CD4-positive, alpha-beta T cell (primary cell): ENCODE measurements at regions not wholly inside any gene's neighbourhood (a gene's known extent, or its start where the extent isn't known, plus 50 kb on each side); places are given as distances from the start of the nearest gene placed in this dataset.

Experiments
- ATAC-seq: fragments of 200-7000 bp; cut with Tn5 transposase; one replicate; pipeline ENCODE4 v1.10.0; 2022; ENCODE audit warnings: mild to moderate bottlenecking; ENCODE audit not compliant: poor library complexity
- CTCF ChIA-PET: fragments of 350-600 bp; sonication (Branson Sonifier 250); formaldehyde crosslinking; loops from one replicate; lab custom pipeline; 2021; ENCODE audit warnings: antibody characterized with exemption, inconsistent platforms; lab: Charles Lee
- POLR2A ChIA-PET: fragments of 350-600 bp; sonication (Branson Sonifier 250); formaldehyde crosslinking; loops from one replicate; lab custom pipeline; 2021; ENCODE audit warnings: antibody characterized with exemption, inconsistent platforms; lab: Charles Lee
- DNase-seq, 14 experiments: peaks; one replicate each; pipeline ENCODE4 v3.0.0-alpha.2; 2013 to 2020; ENCODE audit warnings: mixed read lengths in 2 of 14
- H3K27ac ChIP-seq, 2 donors: one replicate each; pipeline versions ENCODE4 v1.5.1 to v1.7.0; 2013; ENCODE audit warnings: low read length in 2 of 2, low read depth in 1 of 2, mild to moderate bottlenecking in 1 of 2
- H3K27me3 ChIP-seq, 2 experiments: 1 replicate in 1 of 2; 2 replicates in 1 of 2; pipeline versions ENCODE4 v1.6.1 to v1.7.0; 2013; ENCODE audit warnings: low read length in 2 of 2, control low read depth in 1 of 2, mild to moderate bottlenecking in 1 of 2, moderate library complexity in 1 of 2; ENCODE audit not compliant: insufficient read depth in 2 of 2, control insufficient read depth in 1 of 2
- H3K36me3 ChIP-seq: one replicate; pipeline ENCODE4 v1.6.1; 2013; ENCODE audit warnings: low read length, control low read depth; ENCODE audit not compliant: insufficient read depth
- H3K4me1 ChIP-seq: one replicate; pipeline ENCODE4 v1.6.1; 2013; ENCODE audit warnings: low read length, control low read depth; ENCODE audit not compliant: insufficient read depth
- H3K4me3 ChIP-seq: one replicate; pipeline ENCODE4 v1.5.1; 2013; ENCODE audit warnings: mild to moderate bottlenecking, low read length, moderate library complexity
- H3K9me3 ChIP-seq, 2 experiments: 1 replicate in 1 of 2; 2 replicates in 1 of 2; pipeline versions ENCODE4 v1.6.1 to v1.7.0; 2013; ENCODE audit warnings: low read length in 2 of 2, mild to moderate bottlenecking in 2 of 2, control low read depth in 1 of 2, moderate library complexity in 1 of 2; ENCODE audit not compliant: control insufficient read depth in 1 of 2, insufficient read depth in 1 of 2
- H3K27ac Mint-ChIP-seq: one replicate; pipeline ENCODE4 v1.8.0; 2020; ENCODE audit warnings: mixed read lengths
- H3K27me3 Mint-ChIP-seq: one replicate; pipeline ENCODE4 v1.8.0; 2021; ENCODE audit warnings: mixed read lengths
- H3K36me3 Mint-ChIP-seq: one replicate; pipeline ENCODE4 v1.8.0; 2021; ENCODE audit warnings: low read depth, mixed read lengths
- H3K4me1 Mint-ChIP-seq: one replicate; pipeline ENCODE4 v1.8.0; 2021; ENCODE audit warnings: low read depth, mixed read lengths
- H3K4me3 Mint-ChIP-seq: one replicate; pipeline ENCODE4 v1.8.0; 2020; ENCODE audit warnings: mild to moderate bottlenecking, mixed read lengths
- H3K9me3 Mint-ChIP-seq: one replicate; pipeline ENCODE4 v1.8.0; 2020; ENCODE audit warnings: mixed read lengths
- CTCF ChIP-seq: fragments of 200-600 bp; IDR thresholded peaks from one replicate; pipeline ENCODE4 v1.8.0; 2022; ENCODE audit warnings: antibody characterized with exemption, mild to moderate bottlenecking
- intact Hi-C, 2 experiments: fragments of 100-400 bp; cut with DNase I in 1 of 2; cut with micrococcal nuclease in 1 of 2; formaldehyde crosslinking; loops; one replicate each; pipeline versions ENCODE4 v1.15.1 to v1.9.0; 2023 to 2025; cut with DNase I, micrococcal nuclease

- no peaks in the 10 kb centered on the region for H3K36me3 Mint-ChIP-seq
- no peak for TF ChIP-seq CTCF
- intact Hi-C loops, result no loop called here
- no peak for DNase-seq
- H3K4me1 Mint-ChIP-seq, result no peaks in the 10 kb centered on the region
- H3K27ac Mint-ChIP-seq, result no peak overlapping the region
- no peaks in the 10 kb centered on the region for H3K27me3 Mint-ChIP-seq
- Histone ChIP-seq H3K4me1 (no peaks in the 10 kb centered on the region), H3K27me3 (no peaks in the 10 kb centered on the region), H3K27ac (no peak overlapping the region), H3K9me3 (no peaks in the 10 kb centered on the region), H3K4me3 (no peak overlapping the region), H3K36me3 (no peaks in the 10 kb centered on the region)
- CTCF ChIA-PET, result no interaction called here
- ATAC-seq, result no peak
- H3K9me3 Mint-ChIP-seq, result peaks cover 3% of the 10 kb centered on the region
- POLR2A ChIA-PET, result no interaction called here
- no peak overlapping the region for H3K4me3 Mint-ChIP-seq
Observed at GRCh38 chr5:4156153-4156552, 560.5 kb downstream of the IRX1 start.

- H3K27ac Mint-ChIP-seq, result no peak overlapping the region
- ATAC-seq (no peak), DNase-seq (no peak)
- no peak for TF ChIP-seq CTCF
- no peaks in the 10 kb centered on the region for H3K4me1 Mint-ChIP-seq
- H3K9me3 Mint-ChIP-seq, result peaks cover 3% of the 10 kb centered on the region
- Histone ChIP-seq H3K36me3 (no peaks in the 10 kb centered on the region), H3K9me3 (no peaks in the 10 kb centered on the region), H3K4me3 (no peak overlapping the region), H3K27ac (no peak overlapping the region), H3K4me1 (no peaks in the 10 kb centered on the region), H3K27me3 (no peaks in the 10 kb centered on the region)
- no peaks in the 10 kb centered on the region for H3K36me3 Mint-ChIP-seq
- POLR2A ChIA-PET, result no interaction called here
- intact Hi-C loops, result no loop called here
- no peak overlapping the region for H3K4me3 Mint-ChIP-seq
- H3K27me3 Mint-ChIP-seq, result no peaks in the 10 kb centered on the region
- CTCF ChIA-PET, result no interaction called here
Observed at GRCh38 chr5:4156889-4157288, 561.3 kb downstream of the IRX1 start.

GRCh38 chr5:4158750-4159447 lies 563.3 kb downstream of the IRX1 start:
- Histone ChIP-seq H3K9me3 (no peaks in the 10 kb centered on the region), H3K4me3 (no peak overlapping the region), H3K27me3 (no peaks in the 10 kb centered on the region), H3K4me1 (no peaks in the 10 kb centered on the region), H3K36me3 (no peaks in the 10 kb centered on the region), H3K27ac (no peak overlapping the region)
- DNase-seq, result no peak
- intact Hi-C loops, result no loop called here
- no peaks in the 10 kb centered on the region for H3K36me3 Mint-ChIP-seq
- H3K4me3 Mint-ChIP-seq, result no peak overlapping the region
- no peaks in the 10 kb centered on the region for H3K4me1 Mint-ChIP-seq
- ChIA-PET CTCF (interaction anchor here (0.7 kb wide), 1 partner anchor 349 kb away, joined by 3 read pairs; no protein-coding TSS in a partner anchor), POLR2A (no interaction called here)
- no peaks in the 10 kb centered on the region for H3K27me3 Mint-ChIP-seq
- peaks cover 3% of the 10 kb centered on the region for H3K9me3 Mint-ChIP-seq
- no peak for ATAC-seq
- H3K27ac Mint-ChIP-seq, result no peak overlapping the region
- no peak for TF ChIP-seq CTCF
